CD14-positive monocyte (primary cell): ENCODE measurements at regions not wholly inside any gene's neighbourhood (a gene's known extent, or its start where the extent isn't known, plus 50 kb on each side); places are given as distances from the start of the nearest gene placed in this dataset.

ENCODE experiments used
- DNase-seq, 3 donors: peaks; one replicate each; pipeline ENCODE4 v3.0.0-alpha.2; 2011 to 2022
- H2AFZ ChIP-seq: 2 replicates; pipeline ENCODE4 v1.6.0; 2012; ENCODE audit warnings: mild to moderate bottlenecking, low read depth, low read length, inconsistent platforms; ENCODE audit not compliant: insufficient read depth, poor library complexity, severe bottlenecking
- H3K27ac ChIP-seq, 2 donors: 1 replicate in 1 of 2; 2 replicates in 1 of 2; pipeline ENCODE4 v1.5.1; 2012 to 2013; ENCODE audit warnings: low read length in 2 of 2, control low read depth in 1 of 2, inconsistent platforms in 1 of 2, low read depth in 1 of 2, mild to moderate bottlenecking in 1 of 2
- H3K27me3 ChIP-seq, 2 donors: one replicate each; pipeline versions ENCODE4 v1.6.0 to v1.6.1; 2011 to 2013; ENCODE audit warnings: low read length in 2 of 2; ENCODE audit not compliant: control insufficient read depth in 2 of 2, insufficient read depth in 2 of 2
- H3K36me3 ChIP-seq, 2 donors: replicated peaks in 1 of 2; 1 replicate in 1 of 2; 2 replicates in 1 of 2; pipeline versions ENCODE4 v1.5.1 to v1.6.1; 2012 to 2013; ENCODE audit warnings: low read length in 2 of 2, control low read depth in 1 of 2, inconsistent platforms in 1 of 2, mild to moderate bottlenecking in 1 of 2; ENCODE audit not compliant: insufficient read depth in 2 of 2, control insufficient read depth in 1 of 2
- H3K4me1 ChIP-seq, 2 donors: 1 replicate in 1 of 2; 2 replicates in 1 of 2; pipeline versions ENCODE4 v1.5.1 to v1.6.1; 2012 to 2013; ENCODE audit warnings: low read length in 2 of 2, control low read depth in 1 of 2, inconsistent platforms in 1 of 2, mild to moderate bottlenecking in 1 of 2, moderate library complexity in 1 of 2; ENCODE audit not compliant: insufficient read depth in 2 of 2, control insufficient read depth in 1 of 2
- H3K4me2 ChIP-seq: replicated peaks from 2 replicates; pipeline ENCODE3; 2012; ENCODE audit warnings: low read length, moderate library complexity, mild to moderate bottlenecking; ENCODE audit not compliant: poor library complexity, severe bottlenecking; ENCODE audit errors: extremely low read depth
- H3K4me3 ChIP-seq, 3 experiments: fragments of 200-600 bp in 1 of 3; sonication (generic) in 1 of 3; replicated peaks in 1 of 3; 1 replicate in 2 of 3; 2 replicates in 1 of 3; pipeline ENCODE4 v1.5.1; 2011 to 2013; ENCODE audit warnings: low read length in 3 of 3, mild to moderate bottlenecking in 3 of 3, control low read depth in 2 of 3, low read depth in 2 of 3, inconsistent platforms in 1 of 3, moderate library complexity in 1 of 3
- H3K79me2 ChIP-seq: 2 replicates; pipeline ENCODE4 v1.6.0; 2012; ENCODE audit warnings: mild to moderate bottlenecking, control low read depth, inconsistent platforms, low read length, moderate library complexity; ENCODE audit not compliant: insufficient read depth
- H3K9ac ChIP-seq: 2 replicates; pipeline ENCODE4 v1.6.0; 2017; ENCODE audit warnings: low read length, mild to moderate bottlenecking; ENCODE audit not compliant: insufficient read depth, poor library complexity, severe bottlenecking
- H3K9me3 ChIP-seq, 2 donors: replicated peaks in 1 of 2; 1 replicate in 1 of 2; 2 replicates in 1 of 2; pipeline versions ENCODE4 v1.5.1 to v1.6.1; 2012 to 2013; ENCODE audit warnings: low read length in 2 of 2, control low read depth in 1 of 2; ENCODE audit not compliant: control insufficient read depth in 1 of 2, insufficient read depth in 1 of 2
- H4K20me1 ChIP-seq: 2 replicates; pipeline ENCODE4 v1.6.0; 2012; ENCODE audit warnings: mild to moderate bottlenecking, low read length, control low read depth, moderate library complexity; ENCODE audit not compliant: insufficient read depth
- H3K27ac Mint-ChIP-seq, 7 donors: one replicate each; pipeline ENCODE4 v1.8.0; 2020; ENCODE audit warnings: mild to moderate bottlenecking in 7 of 7, mixed read lengths in 7 of 7, moderate library complexity in 6 of 7, inconsistent platforms in 2 of 7
- H3K27me3 Mint-ChIP-seq, 3 donors: one replicate each; pipeline ENCODE4 v1.8.0; 2021 to 2022; ENCODE audit warnings: low read depth in 3 of 3, mild to moderate bottlenecking in 3 of 3, mixed read lengths in 3 of 3, moderate library complexity in 3 of 3, inconsistent platforms in 1 of 3
- H3K36me3 Mint-ChIP-seq, 2 donors: one replicate each; pipeline ENCODE4 v1.8.0; 2020; ENCODE audit warnings: mixed read lengths in 2 of 2, inconsistent platforms in 1 of 2, mild to moderate bottlenecking in 1 of 2
- H3K4me1 Mint-ChIP-seq: one replicate; pipeline ENCODE4 v1.8.0; 2020; ENCODE audit warnings: mild to moderate bottlenecking, mixed read lengths
- H3K4me3 Mint-ChIP-seq, 2 donors: one replicate each; pipeline ENCODE4 v1.8.0; 2020; ENCODE audit warnings: mild to moderate bottlenecking in 2 of 2, mixed read lengths in 2 of 2, moderate library complexity in 1 of 2
- H3K9me3 Mint-ChIP-seq, 7 donors: one replicate each; pipeline ENCODE4 v1.8.0; 2020 to 2022; ENCODE audit warnings: mixed read lengths in 7 of 7, mild to moderate bottlenecking in 6 of 7, moderate library complexity in 6 of 7, inconsistent platforms in 2 of 7
- WGBS: methylation state at CpG from one replicate; pipeline ENCODE4 v1.1.5; 2013; ENCODE audit warnings: missing lambda C conversion rate; ENCODE audit not compliant: insufficient coverage; 5-methylcytosine and 5-hydroxymethylcytosine counted together
- intact Hi-C, 2 donors: fragments of 100-400 bp; cut with micrococcal nuclease; formaldehyde crosslinking; loops; one replicate each; pipeline versions ENCODE4 v1.15.0 to v1.15.1; 2023
- TF ChIP-seq, protein P1 (sequence below): fragments of 200-600 bp; IDR thresholded peaks from one replicate; pipeline ENCODE4 v1.8.0; 2022; ENCODE audit warnings: antibody characterized with exemption, mild to moderate bottlenecking

DNA sequence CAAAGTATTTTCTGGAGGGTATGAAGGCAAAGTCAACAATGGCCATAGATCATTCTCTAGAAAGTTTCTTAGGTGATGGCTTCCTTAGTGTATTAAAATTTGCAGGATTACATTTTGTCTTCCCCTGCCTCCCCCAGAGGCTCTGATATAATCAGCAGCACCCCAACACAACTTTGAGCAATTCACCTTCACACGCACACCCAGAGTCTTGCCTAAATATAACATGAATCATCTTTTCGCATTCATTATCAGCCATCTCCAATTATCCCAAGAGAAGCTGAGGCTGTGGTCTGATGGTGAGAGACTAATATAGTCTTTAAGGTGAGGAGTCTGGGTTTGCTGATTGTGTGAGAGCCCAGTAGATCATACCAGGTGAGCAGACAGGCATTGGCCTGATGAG lies 343.0 kb downstream of the RRAGC start:
- no peak overlapping the region for H3K27ac Mint-ChIP-seq
- WGBS, result no CpG with 5 or more reads among the region's 2 CpGs
- intact Hi-C loops, result no loop called here

DNA sequence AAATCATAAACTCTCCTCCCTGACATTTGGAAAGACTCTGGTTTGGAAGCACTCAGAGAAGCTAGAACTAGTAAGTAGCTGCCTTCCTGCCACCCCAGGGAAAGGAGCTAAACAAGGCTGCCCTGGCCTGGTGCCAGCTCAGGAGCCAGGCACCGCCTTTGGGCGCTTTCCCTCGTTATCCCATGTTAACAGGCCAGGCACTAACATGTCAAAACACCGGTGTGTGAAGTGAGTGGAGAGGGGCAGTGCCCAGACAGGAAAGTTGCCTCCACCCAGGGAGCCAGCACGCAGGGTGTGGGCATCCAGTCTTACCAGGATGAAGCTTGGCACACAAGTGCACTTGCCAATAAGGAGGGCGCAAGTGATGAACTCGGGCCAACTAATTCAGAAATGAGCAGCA lies 346.8 kb downstream of the RRAGC start:
- intact Hi-C loops, result no loop called here
- Mint-ChIP-seq H3K27ac (no peak overlapping the region), H3K27me3 (peaks cover 5 to 11% (median 9%) of the 10 kb centered on the region in 3 donors), H3K4me1 (peaks cover 14% of the 10 kb centered on the region), H3K36me3 (no peaks in the 10 kb centered on the region), H3K9me3 (no peaks in the 10 kb centered on the region), H3K4me3 (no peak overlapping the region)
- Histone ChIP-seq H3K9me3 (no peaks in the 10 kb centered on the region), H3K36me3 (no peaks in the 10 kb centered on the region), H3K4me1 (peaks cover 8 to 9% of the 10 kb centered on the region in 2 donors), H3K79me2 (no peaks in the 10 kb centered on the region), H3K4me2 (no peak overlapping the region), H2AFZ (no peak overlapping the region), H4K20me1 (no peaks in the 10 kb centered on the region), H3K4me3 (no peak overlapping the region), H3K27me3 (no peaks in the 10 kb centered on the region), H3K27ac (no peak overlapping the region), H3K9ac (no peak overlapping the region)
- no peak for DNase-seq
- TF ChIP-seq, protein P1, sequence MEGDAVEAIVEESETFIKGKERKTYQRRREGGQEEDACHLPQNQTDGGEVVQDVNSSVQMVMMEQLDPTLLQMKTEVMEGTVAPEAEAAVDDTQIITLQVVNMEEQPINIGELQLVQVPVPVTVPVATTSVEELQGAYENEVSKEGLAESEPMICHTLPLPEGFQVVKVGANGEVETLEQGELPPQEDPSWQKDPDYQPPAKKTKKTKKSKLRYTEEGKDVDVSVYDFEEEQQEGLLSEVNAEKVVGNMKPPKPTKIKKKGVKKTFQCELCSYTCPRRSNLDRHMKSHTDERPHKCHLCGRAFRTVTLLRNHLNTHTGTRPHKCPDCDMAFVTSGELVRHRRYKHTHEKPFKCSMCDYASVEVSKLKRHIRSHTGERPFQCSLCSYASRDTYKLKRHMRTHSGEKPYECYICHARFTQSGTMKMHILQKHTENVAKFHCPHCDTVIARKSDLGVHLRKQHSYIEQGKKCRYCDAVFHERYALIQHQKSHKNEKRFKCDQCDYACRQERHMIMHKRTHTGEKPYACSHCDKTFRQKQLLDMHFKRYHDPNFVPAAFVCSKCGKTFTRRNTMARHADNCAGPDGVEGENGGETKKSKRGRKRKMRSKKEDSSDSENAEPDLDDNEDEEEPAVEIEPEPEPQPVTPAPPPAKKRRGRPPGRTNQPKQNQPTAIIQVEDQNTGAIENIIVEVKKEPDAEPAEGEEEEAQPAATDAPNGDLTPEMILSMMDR, result no peak
- whole genome bisulfite sequencing, result 93% methylated on average over 6 of the region's 7 CpGs

More for the DNA sequence above, 343.0 kb downstream of the RRAGC start:
- no peaks in the 10 kb centered on the region for H4K20me1 ChIP-seq
- H3K4me3 ChIP-seq, result no peak overlapping the region
- H3K4me1 ChIP-seq, result no peaks in the 10 kb centered on the region
- no peak overlapping the region for H3K27ac ChIP-seq
- no peaks in the 10 kb centered on the region for H3K79me2 ChIP-seq
- no peak overlapping the region for H3K9ac ChIP-seq
- H3K9me3 ChIP-seq, result no peaks in the 10 kb centered on the region
- no peak overlapping the region for H3K4me3 Mint-ChIP-seq
- no peaks in the 10 kb centered on the region for H3K36me3 Mint-ChIP-seq
- H3K36me3 ChIP-seq, result no peaks in the 10 kb centered on the region
- no peak overlapping the region for H3K4me2 ChIP-seq
- TF ChIP-seq, protein P1, result no peak
- DNase-seq, result no peak
- H3K27me3 ChIP-seq, result peaks cover 0 to 4% of the 10 kb centered on the region in 2 donors
- no peak overlapping the region for H2AFZ ChIP-seq
- H3K4me1 Mint-ChIP-seq, result no peaks in the 10 kb centered on the region
- H3K9me3 Mint-ChIP-seq, result peaks cover 0 to 1% (median 0%) of the 10 kb centered on the region in 7 donors
- peaks cover 7 to 14% (median 13%) of the 10 kb centered on the region in 3 donors for H3K27me3 Mint-ChIP-seq
